ENCODE measurements at regions not wholly inside any gene's neighbourhood (a gene's known extent, or its start where the extent isn't known, plus 50 kb on each side); places are given as distances from the start of the nearest gene placed in this dataset.

GRCh38 chr7:10312942-10313341, 660.7 kb upstream of the PHF14 start:
- Histone ChIP-seq H3K27me3 (no peaks in the 10 kb centered on the region), H3K4me3 (no peak overlapping the region), H3K9me3 (no peaks in the 10 kb centered on the region), H3K27ac (no peak overlapping the region), H3K4me1 (no peaks in the 10 kb centered on the region), H3K36me3 (no peaks in the 10 kb centered on the region)
- ATAC-seq, result no peak
- 88 to 96% methylated on average over 2 of the region's 2 CpGs for WGBS, 2 donors (ENCODE audit: low coverage in 1 of 2)
- no peak for TF ChIP-seq CTCF (IDR thresholded peaks at IDR 0.05)
- TF ChIP-seq POLR2A (IDR thresholded peaks at IDR 0.05), result no peak
- TF ChIP-seq POLR2AphosphoS5 (IDR thresholded peaks at IDR 0.05), result no peak
- TF ChIP-seq EP300 (IDR thresholded peaks at IDR 0.05), result no peak

GRCh38 chr7:10315881-10316280, 657.8 kb upstream of the PHF14 start:
- TF ChIP-seq POLR2A (IDR thresholded peaks at IDR 0.05), result no peak
- TF ChIP-seq POLR2AphosphoS5 (IDR thresholded peaks at IDR 0.05), result no peak
- TF ChIP-seq CTCF (IDR thresholded peaks at IDR 0.05), result no peak
- no peak for TF ChIP-seq EP300 (IDR thresholded peaks at IDR 0.05)
- 67 to 83% methylated on average over 2 to 4 of the region's 4 CpGs for WGBS, 2 donors (ENCODE audit: low coverage in 1 of 2)
- no peak for ATAC-seq
- Histone ChIP-seq H3K27me3 (no peaks in the 10 kb centered on the region), H3K4me1 (no peaks in the 10 kb centered on the region), H3K9me3 (peaks cover 0 to 6% (median 0%) of the 10 kb centered on the region in 3 donors), H3K36me3 (no peaks in the 10 kb centered on the region), H3K27ac (no peak overlapping the region), H3K4me3 (no peak overlapping the region)

GRCh38 chr7:10316488-10316887, 657.2 kb upstream of the PHF14 start:
- TF ChIP-seq POLR2A (IDR thresholded peaks at IDR 0.05) (no peak), EP300 (IDR thresholded peaks at IDR 0.05) (no peak), POLR2AphosphoS5 (IDR thresholded peaks at IDR 0.05) (no peak), CTCF (IDR thresholded peaks at IDR 0.05) (no peak)
- H3K27ac ChIP-seq, result no peak overlapping the region
- no peak overlapping the region for H3K4me3 ChIP-seq
- no peaks in the 10 kb centered on the region for H3K27me3 ChIP-seq
- no peak for ATAC-seq
- H3K9me3 ChIP-seq, result peaks cover 0 to 6% (median 0%) of the 10 kb centered on the region in 3 donors
- no peaks in the 10 kb centered on the region for H3K4me1 ChIP-seq
- no peaks in the 10 kb centered on the region for H3K36me3 ChIP-seq
- WGBS, 2 donors (ENCODE audit: low coverage in 1 of 2), result 85% methylated on average over 1 of the region's 1 CpG; no CpG with 5 or more reads in 1 of the 2 donors

GRCh38 chr7:10325395-10325794, 648.3 kb upstream of the PHF14 start:
- no peaks in the 10 kb centered on the region for H3K36me3 ChIP-seq
- no peaks in the 10 kb centered on the region for H3K4me1 ChIP-seq
- H3K27me3 ChIP-seq, result no peaks in the 10 kb centered on the region
- TF ChIP-seq POLR2AphosphoS5 (IDR thresholded peaks at IDR 0.05) (no peak), CTCF (IDR thresholded peaks at IDR 0.05) (no peak), EP300 (IDR thresholded peaks at IDR 0.05) (no peak), POLR2A (IDR thresholded peaks at IDR 0.05) (no peak)
- WGBS, 2 donors (ENCODE audit: low coverage in 1 of 2), result 69 to 100% methylated on average over 1 to 2 of the region's 2 CpGs
- H3K4me3 ChIP-seq, result no peak overlapping the region
- H3K9me3 ChIP-seq, result no peaks in the 10 kb centered on the region
- ATAC-seq, result no peak
- H3K27ac ChIP-seq, result no peak overlapping the region

- H3K36me3 ChIP-seq, result no peaks in the 10 kb centered on the region
- 68 to 100% methylated on average over 2 of the region's 2 CpGs for WGBS, 2 donors (ENCODE audit: low coverage in 1 of 2)
- no peak for TF ChIP-seq POLR2AphosphoS5 (IDR thresholded peaks at IDR 0.05)
- no peak for TF ChIP-seq CTCF (IDR thresholded peaks at IDR 0.05)
- TF ChIP-seq POLR2A (IDR thresholded peaks at IDR 0.05), result no peak
- no peak for TF ChIP-seq EP300 (IDR thresholded peaks at IDR 0.05)
- H3K4me3 ChIP-seq, result no peak overlapping the region
- H3K4me1 ChIP-seq, result no peaks in the 10 kb centered on the region
- no peak overlapping the region for H3K27ac ChIP-seq
- no peaks in the 10 kb centered on the region for H3K27me3 ChIP-seq
- no peak for ATAC-seq
- no peaks in the 10 kb centered on the region for H3K9me3 ChIP-seq
Observed at GRCh38 chr7:10343108-10343507, 630.6 kb upstream of the PHF14 start.
